Muscle layer of duodenum (tissue), 2 donors: ENCODE measurements at regions not wholly inside any gene's neighbourhood (a gene's known extent, or its start where the extent isn't known, plus 50 kb on each side); places are given as distances from the start of the nearest gene placed in this dataset.

Experiments
- H3K27ac ChIP-seq: one replicate; pipeline ENCODE4 v1.7.0; 2013; ENCODE audit warnings: mild to moderate bottlenecking, low read length
- H3K27me3 ChIP-seq: one replicate; pipeline ENCODE4 v1.7.0; 2013; ENCODE audit warnings: low read depth, mild to moderate bottlenecking, control low read depth, low read length
- H3K36me3 ChIP-seq, 2 donors: one replicate each; pipeline ENCODE4 v1.7.0; 2013; ENCODE audit warnings: low read length in 2 of 2, control low read depth in 1 of 2, mild to moderate bottlenecking in 1 of 2; ENCODE audit not compliant: insufficient read depth in 2 of 2, control insufficient read depth in 1 of 2
- H3K4me1 ChIP-seq, 2 donors: one replicate each; pipeline ENCODE4 v1.7.0; 2013; ENCODE audit warnings: low read length in 2 of 2, mild to moderate bottlenecking in 2 of 2, control low read depth in 1 of 2, moderate library complexity in 1 of 2; ENCODE audit not compliant: insufficient read depth in 2 of 2, control insufficient read depth in 1 of 2
- H3K4me3 ChIP-seq, 2 donors: one replicate each; pipeline ENCODE4 v1.7.0; 2013; ENCODE audit warnings: low read length in 2 of 2, low read depth in 1 of 2, mild to moderate bottlenecking in 1 of 2
- H3K9me3 ChIP-seq, 2 donors: one replicate each; pipeline ENCODE4 v1.7.0; 2013; ENCODE audit warnings: low read length in 2 of 2, control low read depth in 1 of 2, mild to moderate bottlenecking in 1 of 2; ENCODE audit not compliant: control insufficient read depth in 1 of 2
- donor health status: healthy.

GRCh38 chr1:227391211-227391610 lies 72.9 kb upstream of the CDC42BPA start:
- Histone ChIP-seq H3K36me3 (no peaks in the 10 kb centered on the region), H3K9me3 (no peaks in the 10 kb centered on the region), H3K27me3 (no peaks in the 10 kb centered on the region), H3K4me3 (no peak overlapping the region), H3K27ac (no peak overlapping the region), H3K4me1 (no peaks in the 10 kb centered on the region)

DNA sequence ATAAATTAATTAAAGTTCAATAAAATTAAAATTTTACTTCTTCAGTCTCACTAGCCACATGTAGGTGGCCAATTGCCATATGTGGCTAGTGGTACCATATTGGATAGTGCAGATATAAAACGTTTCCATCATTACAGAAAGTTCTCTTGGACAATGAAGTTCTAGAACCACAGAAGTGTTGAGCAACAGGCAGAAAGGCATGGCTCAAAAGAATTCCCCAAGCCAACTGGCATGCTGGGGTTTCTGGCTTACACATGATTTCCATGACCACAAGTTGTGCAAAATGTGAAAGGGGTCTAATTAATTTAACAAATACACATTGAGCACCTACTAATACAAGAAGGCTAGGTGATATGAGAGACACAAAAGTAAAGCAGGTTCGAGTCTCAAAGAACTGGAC lies 72.2 kb upstream of the CDC42BPA start:
- H3K4me3 ChIP-seq = no peak overlapping the region
- no peak overlapping the region for H3K27ac ChIP-seq
- no peaks in the 10 kb centered on the region for H3K4me1 ChIP-seq
- no peaks in the 10 kb centered on the region for H3K9me3 ChIP-seq
- H3K27me3 ChIP-seq = no peaks in the 10 kb centered on the region
- H3K36me3 ChIP-seq = no peaks in the 10 kb centered on the region

DNA sequence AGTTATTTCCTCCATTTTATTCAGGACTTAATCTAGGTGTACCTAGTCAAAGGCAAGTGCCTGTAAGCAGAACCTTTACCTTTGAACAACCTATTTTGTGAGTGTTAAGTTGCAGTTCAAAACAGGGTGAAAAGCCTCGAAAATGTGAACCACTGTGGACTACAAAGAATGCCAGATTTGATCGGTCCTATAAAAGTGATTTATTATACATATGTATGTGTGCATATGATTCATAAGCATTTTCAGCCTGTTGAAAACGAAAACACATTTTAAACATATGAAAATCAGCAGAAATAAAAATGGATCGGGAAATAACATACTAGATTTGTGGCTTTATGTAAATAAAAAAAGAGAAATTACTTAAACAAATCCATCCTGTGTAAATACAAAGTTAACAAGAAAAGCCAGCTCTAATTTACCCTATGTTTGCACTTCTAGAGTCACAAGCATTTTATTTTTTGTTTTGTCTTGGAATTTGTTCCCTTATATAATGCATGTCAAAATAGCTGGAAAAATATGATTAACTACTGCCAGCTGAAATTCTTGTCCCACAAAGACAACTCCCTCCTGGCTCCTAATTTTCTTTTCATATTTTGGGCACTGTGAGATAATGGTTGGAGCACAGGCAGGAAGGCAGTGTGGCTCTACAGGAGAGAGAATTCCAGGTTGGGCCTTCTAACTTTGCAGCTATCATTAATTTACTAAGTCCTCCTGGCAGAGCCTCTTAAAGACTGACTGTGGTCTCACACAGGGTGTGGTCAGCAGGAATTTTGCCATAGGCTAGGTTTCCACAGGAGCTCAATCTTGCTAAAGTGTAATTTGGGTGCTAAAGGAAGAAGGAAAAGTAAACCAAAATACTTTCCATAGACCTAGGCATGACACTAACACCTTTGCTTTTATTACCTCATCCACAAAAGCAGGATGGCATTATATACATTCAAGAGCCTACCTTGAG lies 70.2 kb upstream of the CDC42BPA start:
- H3K27ac ChIP-seq = no peak overlapping the region
- no peaks in the 10 kb centered on the region for H3K4me1 ChIP-seq
- H3K4me3 ChIP-seq = no peak overlapping the region
- no peaks in the 10 kb centered on the region for H3K9me3 ChIP-seq
- no peaks in the 10 kb centered on the region for H3K36me3 ChIP-seq
- H3K27me3 ChIP-seq = no peaks in the 10 kb centered on the region

- H3K27ac ChIP-seq = no peak overlapping the region
- no peak overlapping the region for H3K4me3 ChIP-seq
- no peaks in the 10 kb centered on the region for H3K9me3 ChIP-seq
- H3K4me1 ChIP-seq = no peaks in the 10 kb centered on the region
- no peaks in the 10 kb centered on the region for H3K27me3 ChIP-seq
- no peaks in the 10 kb centered on the region for H3K36me3 ChIP-seq
These were observed 61.2 kb upstream of the CDC42BPA start for GRCh38 chr1:227379555-227379892.

GRCh38 chr1:227378871-227379554 lies 60.7 kb upstream of the CDC42BPA start:
- Histone ChIP-seq H3K4me3 (no peak overlapping the region), H3K9me3 (no peaks in the 10 kb centered on the region), H3K36me3 (no peaks in the 10 kb centered on the region), H3K27me3 (no peaks in the 10 kb centered on the region), H3K4me1 (no peaks in the 10 kb centered on the region), H3K27ac (no peak overlapping the region)

GRCh38 chr1:227378181-227378580 lies 59.9 kb upstream of the CDC42BPA start:
- no peaks in the 10 kb centered on the region for H3K9me3 ChIP-seq
- H3K4me3 ChIP-seq = no peak overlapping the region
- no peak overlapping the region for H3K27ac ChIP-seq
- H3K27me3 ChIP-seq = no peaks in the 10 kb centered on the region
- no peaks in the 10 kb centered on the region for H3K36me3 ChIP-seq
- H3K4me1 ChIP-seq = no peaks in the 10 kb centered on the region

DNA sequence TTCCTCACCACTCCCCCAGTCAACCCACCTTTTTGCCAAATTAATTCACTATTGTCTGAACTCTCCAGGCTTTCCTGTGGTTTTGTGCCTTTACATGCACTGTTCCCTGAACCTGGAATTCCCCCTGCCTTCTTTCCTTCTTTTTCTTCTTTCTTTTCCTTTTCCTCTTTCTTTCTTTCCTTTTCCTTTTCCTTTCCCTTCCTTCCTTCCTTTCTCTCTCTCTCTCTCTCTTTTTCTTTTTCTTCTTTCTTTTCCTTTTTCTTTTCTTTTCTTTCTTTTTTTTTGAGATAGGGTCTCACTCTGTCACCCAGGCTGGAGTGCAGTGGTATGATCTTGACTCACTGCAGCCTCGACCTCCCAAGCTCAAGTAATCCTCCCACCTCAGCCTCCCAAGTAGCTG lies 56.6 kb upstream of the CDC42BPA start:
- Histone ChIP-seq H3K27me3 (no peaks in the 10 kb centered on the region), H3K4me3 (no peak overlapping the region), H3K4me1 (no peaks in the 10 kb centered on the region), H3K9me3 (no peaks in the 10 kb centered on the region), H3K27ac (no peak overlapping the region), H3K36me3 (no peaks in the 10 kb centered on the region)

GRCh38 chr1:227372726-227373130 lies 54.4 kb upstream of the CDC42BPA start:
- no peaks in the 10 kb centered on the region for H3K27me3 ChIP-seq
- no peaks in the 10 kb centered on the region for H3K9me3 ChIP-seq

GRCh38 chr1:227370533-227371254 lies 52.4 kb upstream of the CDC42BPA start:
- no peaks in the 10 kb centered on the region for H3K9me3 ChIP-seq
- no peak overlapping the region for H3K27ac ChIP-seq
- no peaks in the 10 kb centered on the region for H3K36me3 ChIP-seq
- no peaks in the 10 kb centered on the region for H3K27me3 ChIP-seq
- H3K4me1 ChIP-seq = no peaks in the 10 kb centered on the region
- no peak overlapping the region for H3K4me3 ChIP-seq

More at GRCh38 chr1:227372726-227373130, 54.4 kb upstream of the CDC42BPA start:
- H3K36me3 ChIP-seq = no peaks in the 10 kb centered on the region
- H3K4me1 ChIP-seq = no peaks in the 10 kb centered on the region
- no peak overlapping the region for H3K27ac ChIP-seq
- H3K4me3 ChIP-seq = no peak overlapping the region

- no peaks in the 10 kb centered on the region for H3K9me3 ChIP-seq
These were observed 50.9 kb upstream of the CDC42BPA start for GRCh38 chr1:227369102-227369760.

More at GRCh38 chr1:227369102-227369760, 50.9 kb upstream of the CDC42BPA start:
- Histone ChIP-seq H3K27ac (no peak overlapping the region), H3K4me3 (no peak overlapping the region), H3K27me3 (no peaks in the 10 kb centered on the region), H3K36me3 (no peaks in the 10 kb centered on the region), H3K4me1 (no peaks in the 10 kb centered on the region)
